ENCODE measurements at regions not wholly inside any gene's neighbourhood (a gene's known extent, or its start where the extent isn't known, plus 50 kb on each side); places are given as distances from the start of the nearest gene placed in this dataset.

DNA sequence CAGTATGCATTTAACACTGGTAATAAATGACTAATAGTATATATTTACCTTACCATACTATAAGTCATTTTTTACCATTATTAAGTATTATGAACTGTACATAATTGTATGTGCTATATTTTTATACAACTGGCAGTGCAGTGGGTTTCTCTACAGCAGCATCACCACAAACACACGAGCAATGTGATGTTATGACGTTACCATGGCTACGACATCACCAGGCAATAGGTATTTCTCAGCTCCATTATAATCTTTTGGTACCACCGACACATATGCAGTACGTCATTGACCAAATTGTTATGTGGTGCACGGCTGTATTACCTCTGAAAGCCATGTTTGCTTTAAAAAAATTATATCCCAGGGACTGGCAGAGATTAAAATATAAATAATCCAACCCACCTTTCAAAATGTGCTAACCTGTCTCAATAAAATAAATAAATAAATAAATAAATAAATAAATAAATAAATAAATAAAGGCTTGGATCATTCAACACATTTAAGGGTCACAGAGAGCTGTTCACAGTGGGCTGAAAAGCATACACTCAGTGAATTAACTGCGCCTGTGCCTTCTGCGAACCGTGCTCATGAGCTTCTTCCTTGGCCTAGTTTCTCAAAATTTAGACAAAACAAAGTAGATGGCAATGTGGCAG is 121.4 kb upstream of the SLC35F3 start:
- Histone ChIP-seq H3K27me3 (ENCODE audit: control insufficient read depth, insufficient read depth, low read length) (no peaks in the 10 kb centered on the region), H3K27ac (ENCODE audit: low read depth in 2 of 2, low read length in 2 of 2) (no peak overlapping the region), H3K36me3 (ENCODE audit: control insufficient read depth in 2 of 3, insufficient read depth in 3 of 3, low read length in 3 of 3) (no peaks in the 10 kb centered on the region), H3K9me3 (ENCODE audit: control insufficient read depth in 2 of 3, insufficient read depth in 1 of 3, low read length in 3 of 3) (peaks cover 0 to 6% (median 0%) of the 10 kb centered on the region in 3 donors), H3K4me3 (ENCODE audit: low read length in 3 of 3) (no peak overlapping the region), H3K4me1 (ENCODE audit: control insufficient read depth in 2 of 3, insufficient read depth in 2 of 3, low read depth in 1 of 3, low read length in 3 of 3) (no peaks in the 10 kb centered on the region), H3K9ac (ENCODE audit: low read length in 3 of 3) (no peak overlapping the region)
- no peak for FAIRE-seq
- TF ChIP-seq, protein P1, sequence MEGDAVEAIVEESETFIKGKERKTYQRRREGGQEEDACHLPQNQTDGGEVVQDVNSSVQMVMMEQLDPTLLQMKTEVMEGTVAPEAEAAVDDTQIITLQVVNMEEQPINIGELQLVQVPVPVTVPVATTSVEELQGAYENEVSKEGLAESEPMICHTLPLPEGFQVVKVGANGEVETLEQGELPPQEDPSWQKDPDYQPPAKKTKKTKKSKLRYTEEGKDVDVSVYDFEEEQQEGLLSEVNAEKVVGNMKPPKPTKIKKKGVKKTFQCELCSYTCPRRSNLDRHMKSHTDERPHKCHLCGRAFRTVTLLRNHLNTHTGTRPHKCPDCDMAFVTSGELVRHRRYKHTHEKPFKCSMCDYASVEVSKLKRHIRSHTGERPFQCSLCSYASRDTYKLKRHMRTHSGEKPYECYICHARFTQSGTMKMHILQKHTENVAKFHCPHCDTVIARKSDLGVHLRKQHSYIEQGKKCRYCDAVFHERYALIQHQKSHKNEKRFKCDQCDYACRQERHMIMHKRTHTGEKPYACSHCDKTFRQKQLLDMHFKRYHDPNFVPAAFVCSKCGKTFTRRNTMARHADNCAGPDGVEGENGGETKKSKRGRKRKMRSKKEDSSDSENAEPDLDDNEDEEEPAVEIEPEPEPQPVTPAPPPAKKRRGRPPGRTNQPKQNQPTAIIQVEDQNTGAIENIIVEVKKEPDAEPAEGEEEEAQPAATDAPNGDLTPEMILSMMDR (IDR thresholded peaks at IDR 0.05; ENCODE audit: borderline replicate concordance, extremely low read depth, insufficient read depth) = no peak
- intact Hi-C loops (cut with DNase I) = no loop called here
- DNase-seq = no peak

GRCh38 chr1:233787599-233787998 is 116.9 kb upstream of the SLC35F3 start:
- TF ChIP-seq, protein P1 (IDR thresholded peaks at IDR 0.05; ENCODE audit: borderline replicate concordance, extremely low read depth, insufficient read depth) = no peak
- no peaks in the 10 kb centered on the region for H3K4me1 ChIP-seq (ENCODE audit: control insufficient read depth in 2 of 3, insufficient read depth in 2 of 3, low read depth in 1 of 3, low read length in 3 of 3)
- H3K27ac ChIP-seq (ENCODE audit: low read depth in 2 of 2, low read length in 2 of 2) = no peak overlapping the region
- H3K36me3 ChIP-seq (ENCODE audit: control insufficient read depth in 2 of 3, insufficient read depth in 3 of 3, low read length in 3 of 3) = no peaks in the 10 kb centered on the region
- no peaks in the 10 kb centered on the region for H3K9me3 ChIP-seq (ENCODE audit: control insufficient read depth in 2 of 3, insufficient read depth in 1 of 3, low read length in 3 of 3)
- H3K9ac ChIP-seq (ENCODE audit: low read length in 3 of 3) = no peak overlapping the region
- intact Hi-C loops (cut with DNase I) = no loop called here
- no peaks in the 10 kb centered on the region for H3K27me3 ChIP-seq (ENCODE audit: control insufficient read depth, insufficient read depth, low read length)
- no peak for FAIRE-seq
- DNase-seq = no peak
- no peak overlapping the region for H3K4me3 ChIP-seq (ENCODE audit: low read length in 3 of 3)

DNA sequence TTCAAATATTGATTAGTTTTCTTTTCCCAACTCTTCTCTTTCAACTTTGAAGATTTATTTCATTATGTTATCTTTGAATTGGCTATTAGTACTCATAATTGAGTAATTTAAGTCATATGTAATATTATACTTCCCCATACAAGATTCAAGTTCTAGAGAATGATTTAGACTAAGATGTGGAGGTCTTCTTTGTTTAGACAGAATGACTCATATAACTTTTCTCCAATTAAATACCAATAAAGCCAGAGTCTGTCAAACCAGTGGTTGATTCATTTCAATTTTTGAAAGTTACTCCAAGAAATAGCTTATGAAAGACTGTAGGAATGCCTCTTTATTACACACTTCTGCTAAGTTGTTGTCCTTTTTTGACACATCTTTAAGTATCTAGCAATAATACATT is 115.8 kb upstream of the SLC35F3 start:
- H3K27ac ChIP-seq (ENCODE audit: low read depth in 2 of 2, low read length in 2 of 2) = no peak overlapping the region
- no peaks in the 10 kb centered on the region for H3K9me3 ChIP-seq (ENCODE audit: control insufficient read depth in 2 of 3, insufficient read depth in 1 of 3, low read length in 3 of 3)
- no peak overlapping the region for H3K9ac ChIP-seq (ENCODE audit: low read length in 3 of 3)
- DNase-seq (no peak), FAIRE-seq (no peak)
- no peaks in the 10 kb centered on the region for H3K27me3 ChIP-seq (ENCODE audit: control insufficient read depth, insufficient read depth, low read length)
- intact Hi-C loops (cut with DNase I) = no loop called here
- H3K4me1 ChIP-seq (ENCODE audit: control insufficient read depth in 2 of 3, insufficient read depth in 2 of 3, low read depth in 1 of 3, low read length in 3 of 3) = no peaks in the 10 kb centered on the region
- H3K4me3 ChIP-seq (ENCODE audit: low read length in 3 of 3) = no peak overlapping the region
- TF ChIP-seq, protein P1 (IDR thresholded peaks at IDR 0.05; ENCODE audit: borderline replicate concordance, extremely low read depth, insufficient read depth) = no peak
- no peaks in the 10 kb centered on the region for H3K36me3 ChIP-seq (ENCODE audit: control insufficient read depth in 2 of 3, insufficient read depth in 3 of 3, low read length in 3 of 3)

DNA sequence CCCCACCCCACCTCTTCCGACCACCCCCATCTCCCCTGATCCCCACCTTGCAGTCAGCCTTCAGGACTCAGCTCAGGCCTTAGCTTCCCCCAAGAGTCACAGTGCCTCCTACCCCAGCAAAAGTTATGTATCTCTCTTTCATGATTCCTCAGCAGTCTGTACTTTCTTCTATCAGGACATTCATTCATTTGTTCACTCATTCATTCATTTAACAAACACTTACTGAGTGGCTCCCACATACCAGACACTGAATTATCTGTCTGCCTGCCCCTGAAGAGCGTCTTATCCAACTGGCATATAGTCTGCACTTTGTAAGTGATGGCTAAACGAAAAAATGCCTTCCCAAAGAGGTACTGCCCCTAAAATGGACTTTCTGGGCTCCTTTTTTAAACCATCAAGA is 114.4 kb upstream of the SLC35F3 start:
- no peak overlapping the region for H3K9ac ChIP-seq (ENCODE audit: low read length in 3 of 3)
- no peaks in the 10 kb centered on the region for H3K9me3 ChIP-seq (ENCODE audit: control insufficient read depth in 2 of 3, insufficient read depth in 1 of 3, low read length in 3 of 3)
- H3K27me3 ChIP-seq (ENCODE audit: control insufficient read depth, insufficient read depth, low read length) = no peaks in the 10 kb centered on the region
- H3K4me3 ChIP-seq (ENCODE audit: low read length in 3 of 3) = no peak overlapping the region
- no peaks in the 10 kb centered on the region for H3K4me1 ChIP-seq (ENCODE audit: control insufficient read depth in 2 of 3, insufficient read depth in 2 of 3, low read depth in 1 of 3, low read length in 3 of 3)
- no peaks in the 10 kb centered on the region for H3K36me3 ChIP-seq (ENCODE audit: control insufficient read depth in 2 of 3, insufficient read depth in 3 of 3, low read length in 3 of 3)
- FAIRE-seq = no peak
- TF ChIP-seq, protein P1 (IDR thresholded peaks at IDR 0.05; ENCODE audit: borderline replicate concordance, extremely low read depth, insufficient read depth) = no peak
- intact Hi-C loops (cut with DNase I) = loop anchor here (10.0 kb wide), 1 partner anchor 345 kb away; no protein-coding TSS in a partner anchor
- H3K27ac ChIP-seq (ENCODE audit: low read depth in 2 of 2, low read length in 2 of 2) = no peak overlapping the region
- DNase-seq = no peak

All from kidney (tissue), 13 donors.